Spleen (tissue), 11 donors: ENCODE measurements at regions not wholly inside any gene's neighbourhood (a gene's known extent, or its start where the extent isn't known, plus 50 kb on each side); places are given as distances from the start of the nearest gene placed in this dataset.
A peak's percentile ranks its signal among the peaks of the same experiment; 100 is the strongest.

Experiments
- DNase-seq: peaks from one replicate; pipeline ENCODE4 v3.0.0-alpha.2; 2020
- H3K27ac ChIP-seq, 8 donors: fragments of 200-600 bp; sonication (generic) in 7 of 8; 1 replicate in 4 of 8; 2 replicates in 4 of 8; pipeline versions ENCODE4 v1.5.0 to v1.8.0; 2016 to 2021; ENCODE audit warnings: inconsistent platforms in 4 of 8, mild to moderate bottlenecking in 4 of 8, moderate library complexity in 1 of 8
- H3K27me3 ChIP-seq, 7 donors: fragments of 200-600 bp; sonication (generic) in 6 of 7; replicated peaks in 1 of 7; 1 replicate in 4 of 7; 2 replicates in 3 of 7; pipeline versions ENCODE4 v1.5.0 to v1.8.0; 2016 to 2021; ENCODE audit warnings: inconsistent platforms in 3 of 7, mild to moderate bottlenecking in 1 of 7
- H3K36me3 ChIP-seq, 6 donors: fragments of 200-600 bp; sonication (generic) in 5 of 6; 1 replicate in 4 of 6; 2 replicates in 2 of 6; pipeline versions ENCODE4 v1.5.0 to v1.8.0; 2016 to 2021; ENCODE audit warnings: inconsistent platforms in 2 of 6
- H3K4me1 ChIP-seq, 6 donors: fragments of 200-600 bp; sonication (generic) in 5 of 6; 1 replicate in 3 of 6; 2 replicates in 3 of 6; pipeline versions ENCODE4 v1.5.0 to v1.8.0; 2016 to 2021; ENCODE audit warnings: inconsistent platforms in 3 of 6
- H3K4me3 ChIP-seq, 8 donors: fragments of 200-600 bp; sonication (generic) in 7 of 8; 1 replicate in 4 of 8; 2 replicates in 4 of 8; pipeline versions ENCODE4 v1.5.0 to v1.8.0; 2016 to 2021; ENCODE audit warnings: inconsistent platforms in 4 of 8, mild to moderate bottlenecking in 4 of 8, moderate library complexity in 2 of 8
- H3K9me3 ChIP-seq, 8 donors: fragments of 200-600 bp; sonication (generic) in 7 of 8; 1 replicate in 4 of 8; 2 replicates in 4 of 8; pipeline versions ENCODE4 v1.5.0 to v1.8.0; 2016 to 2021; ENCODE audit warnings: inconsistent platforms in 4 of 8
- POLR2A ChIP-seq, 3 donors: fragments of 450-650 bp; IDR thresholded peaks; one replicate each; pipeline ENCODE4 v1.5.1; 2017; ENCODE audit warnings: antibody characterized with exemption in 3 of 3, mild to moderate bottlenecking in 1 of 3
- POLR2AphosphoS5 ChIP-seq, 3 donors: sonication (generic); formaldehyde crosslinking; IDR thresholded peaks; one replicate each; pipeline ENCODE4 v1.5.1; 2017; ENCODE audit warnings: antibody characterized with exemption in 3 of 3
- WGBS, 5 donors: extraction: QIAGEN DNeasy Blood & Tissue Kit in 3 of 5; methylation state at CpG; one replicate each; pipeline versions ENCODE4 v1.1.5 to v1.1.7; 2013 to 2018; 5-methylcytosine and 5-hydroxymethylcytosine counted together
- intact Hi-C: fragments of 100-400 bp; cut with DNase I; formaldehyde crosslinking; loops from one replicate; pipeline ENCODE4 v1.15.0; 2023; ENCODE audit warnings: low total_unique reads
- TF ChIP-seq, protein P1 (sequence below), 11 experiments: fragments of 200-600 bp in 7 of 11; fragments of 450-650 bp in 4 of 11; sonication (generic) in 4 of 11; IDR thresholded peaks in 8 of 11; conservative IDR thresholded peaks in 3 of 11; 1 replicate in 7 of 11; 2 replicates in 4 of 11; pipeline versions ENCODE4 v1.4.0 to v1.8.0; 2016 to 2021; ENCODE audit warnings: antibody characterized with exemption in 11 of 11, inconsistent platforms in 4 of 11, mild to moderate bottlenecking in 1 of 11
- donor health status: healthy with polysubstance abuse.
- donor health status: DM: no; HTN: no; CAD: no; lungs with moderate emphysema.
- donor health status: DM: no; HTN: no; CAD: no.
- donor health status: Bipolar disorder and iron deficiency.
- donor health status: healthy.
- donor health status: DM: no; HTN: no; CAD: no.
- donor health status: DM: yes; HTN: yes; CAD: no.

- peak overlapping the region in 4 of 8 donors; percentile 7 to 70 (median 34) for H3K27ac ChIP-seq
- intact Hi-C loops, result no loop called here
- H3K36me3 ChIP-seq, result no peaks in the 10 kb centered on the region
- peaks cover 0 to 26% (median 0%) of the 10 kb centered on the region in 7 donors for H3K27me3 ChIP-seq
- H3K9me3 ChIP-seq, result no peaks in the 10 kb centered on the region
- H3K4me1 ChIP-seq, result peaks cover 3 to 50% (median 37%) of the 10 kb centered on the region in 6 donors
- peak overlapping the region in 4 of 8 donors; percentile 4 to 50 (median 16) for H3K4me3 ChIP-seq
- TF ChIP-seq POLR2AphosphoS5 (IDR thresholded peaks at IDR 0.05) (peak in 1 of 3 donors; percentile 32), POLR2A (IDR thresholded peaks at IDR 0.05) (no peak)
- no peak for DNase-seq
- 24 to 46% (median 44%) methylated on average over 32 to 36 of the region's 36 CpGs for WGBS, 5 donors
Measured at GRCh38 chr15:70474471-70475406, 288.6 kb downstream of the UACA start.

DNA sequence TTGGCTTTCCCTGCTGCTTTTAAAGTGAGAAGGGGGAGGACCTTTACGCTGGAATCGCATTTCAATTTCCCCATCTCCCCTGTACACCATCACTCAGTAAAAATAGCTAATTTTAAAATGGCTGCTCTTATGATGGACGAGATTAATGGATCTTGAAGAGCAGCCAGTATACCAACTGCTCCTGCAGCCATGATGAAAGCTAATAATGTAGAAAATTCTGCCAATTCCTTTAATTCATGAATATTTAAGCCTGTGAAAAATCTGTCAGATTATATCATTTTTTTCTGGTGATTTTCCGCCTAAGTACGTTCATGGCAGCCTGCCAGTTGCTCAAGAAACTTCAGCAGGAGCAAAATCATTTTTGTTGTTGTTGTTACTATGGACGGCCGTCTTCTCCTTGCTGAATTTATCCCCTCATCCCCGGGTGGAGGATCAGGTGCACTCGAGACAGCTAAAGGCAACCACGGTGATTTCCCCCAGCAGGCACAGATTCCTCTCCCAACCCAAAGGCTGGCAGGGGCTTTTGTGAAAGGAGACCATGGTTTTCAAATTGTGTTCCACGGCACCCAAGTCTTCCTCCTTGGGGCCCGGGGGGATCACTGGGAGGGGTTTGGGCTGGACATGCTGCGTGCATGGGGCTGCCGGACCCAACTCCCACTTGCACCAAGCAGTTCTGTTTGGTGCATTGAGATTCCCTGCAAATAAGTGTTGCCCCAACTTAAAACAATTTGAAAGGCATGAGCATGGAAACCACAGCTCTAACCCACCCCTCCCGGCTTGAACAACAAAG lies 289.6 kb downstream of the UACA start:
- no peak for DNase-seq
- H3K36me3 ChIP-seq, result no peaks in the 10 kb centered on the region
- no peaks in the 10 kb centered on the region for H3K9me3 ChIP-seq
- no peak for TF ChIP-seq POLR2A (IDR thresholded peaks at IDR 0.05)
- TF ChIP-seq POLR2AphosphoS5 (IDR thresholded peaks at IDR 0.05), result no peak
- WGBS, 5 donors, result 50 to 60% (median 58%) methylated on average over 14 to 15 of the region's 15 CpGs
- H3K4me1 ChIP-seq, result peaks cover 3 to 40% (median 28%) of the 10 kb centered on the region in 6 donors
- no peak overlapping the region for H3K4me3 ChIP-seq
- intact Hi-C loops, result no loop called here
- H3K27me3 ChIP-seq, result peaks cover 0 to 31% (median 0%) of the 10 kb centered on the region in 7 donors
- no peak overlapping the region for H3K27ac ChIP-seq

GRCh38 chr15:70471517-70471916 lies 291.8 kb downstream of the UACA start:
- DNase-seq, result no peak
- intact Hi-C loops, result no loop called here
- Histone ChIP-seq H3K27ac (no peak overlapping the region), H3K9me3 (no peaks in the 10 kb centered on the region), H3K4me3 (no peak overlapping the region), H3K4me1 (peaks cover 0 to 33% (median 21%) of the 10 kb centered on the region in 6 donors), H3K27me3 (peaks cover 0 to 38% (median 0%) of the 10 kb centered on the region in 7 donors), H3K36me3 (no peaks in the 10 kb centered on the region)
- WGBS, 5 donors, result 0 to 100% (median 42%) methylated on average over 1 of the region's 1 CpG
- TF ChIP-seq POLR2AphosphoS5 (IDR thresholded peaks at IDR 0.05) (no peak), POLR2A (IDR thresholded peaks at IDR 0.05) (no peak)
- TF ChIP-seq, protein P1, sequence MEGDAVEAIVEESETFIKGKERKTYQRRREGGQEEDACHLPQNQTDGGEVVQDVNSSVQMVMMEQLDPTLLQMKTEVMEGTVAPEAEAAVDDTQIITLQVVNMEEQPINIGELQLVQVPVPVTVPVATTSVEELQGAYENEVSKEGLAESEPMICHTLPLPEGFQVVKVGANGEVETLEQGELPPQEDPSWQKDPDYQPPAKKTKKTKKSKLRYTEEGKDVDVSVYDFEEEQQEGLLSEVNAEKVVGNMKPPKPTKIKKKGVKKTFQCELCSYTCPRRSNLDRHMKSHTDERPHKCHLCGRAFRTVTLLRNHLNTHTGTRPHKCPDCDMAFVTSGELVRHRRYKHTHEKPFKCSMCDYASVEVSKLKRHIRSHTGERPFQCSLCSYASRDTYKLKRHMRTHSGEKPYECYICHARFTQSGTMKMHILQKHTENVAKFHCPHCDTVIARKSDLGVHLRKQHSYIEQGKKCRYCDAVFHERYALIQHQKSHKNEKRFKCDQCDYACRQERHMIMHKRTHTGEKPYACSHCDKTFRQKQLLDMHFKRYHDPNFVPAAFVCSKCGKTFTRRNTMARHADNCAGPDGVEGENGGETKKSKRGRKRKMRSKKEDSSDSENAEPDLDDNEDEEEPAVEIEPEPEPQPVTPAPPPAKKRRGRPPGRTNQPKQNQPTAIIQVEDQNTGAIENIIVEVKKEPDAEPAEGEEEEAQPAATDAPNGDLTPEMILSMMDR (IDR thresholded peaks at IDR 0.05 in 8 of 11, conservative IDR thresholded peaks at IDR 0.05 in 3 of 11), result no peak

DNA sequence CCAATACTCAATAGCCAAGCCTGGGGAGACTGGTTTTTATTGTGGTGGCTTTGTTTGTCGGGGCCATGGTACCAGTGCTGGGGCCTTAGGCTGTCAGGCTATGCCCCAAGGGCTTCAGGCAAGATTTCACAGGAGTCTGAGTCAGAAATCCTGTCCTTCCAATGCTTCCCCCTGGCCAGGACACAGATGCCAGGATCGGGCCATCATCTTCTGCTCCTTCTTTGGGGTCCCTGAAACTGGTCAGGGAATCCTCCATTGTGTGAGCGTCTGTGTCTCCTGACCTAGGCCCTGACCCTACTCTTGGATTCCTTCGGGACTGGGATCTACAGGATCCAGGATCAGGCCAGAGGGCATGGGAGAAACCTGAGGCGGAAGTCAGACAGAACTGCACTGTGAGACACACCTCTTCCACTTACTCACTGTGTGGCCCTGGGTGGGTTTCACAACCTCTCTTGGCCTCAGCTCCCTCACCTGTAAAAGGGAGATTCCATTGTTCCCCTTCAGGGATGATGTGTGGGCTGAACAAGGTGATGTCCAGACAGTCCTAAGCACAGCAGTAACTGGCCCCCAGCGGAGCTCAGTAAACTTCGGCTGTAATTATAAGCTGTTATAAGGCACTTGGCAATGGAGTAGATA lies 292.7 kb downstream of the UACA start:
- Histone ChIP-seq H3K9me3 (no peaks in the 10 kb centered on the region), H3K27me3 (peaks cover 0 to 38% (median 0%) of the 10 kb centered on the region in 7 donors), H3K4me3 (no peak overlapping the region), H3K36me3 (no peaks in the 10 kb centered on the region), H3K27ac (no peak overlapping the region), H3K4me1 (peaks cover 0 to 27% (median 20%) of the 10 kb centered on the region in 6 donors)
- WGBS, 5 donors, result 71 to 90% (median 85%) methylated on average over 6 to 7 of the region's 7 CpGs
- DNase-seq, result no peak
- TF ChIP-seq, protein P1 (IDR thresholded peaks at IDR 0.05 in 8 of 11, conservative IDR thresholded peaks at IDR 0.05 in 3 of 11), result no peak
- TF ChIP-seq POLR2AphosphoS5 (IDR thresholded peaks at IDR 0.05), result no peak
- no peak for TF ChIP-seq POLR2A (IDR thresholded peaks at IDR 0.05)
- intact Hi-C loops, result no loop called here
